8988T (cell line): ENCODE measurements at regions not wholly inside any gene's neighbourhood (a gene's known extent, or its start where the extent isn't known, plus 50 kb on each side); places are given as distances from the start of the nearest gene placed in this dataset.

Experiments
- DNase-seq: peaks from one replicate; pipeline ENCODE4 v3.0.0; 2011

DNA sequence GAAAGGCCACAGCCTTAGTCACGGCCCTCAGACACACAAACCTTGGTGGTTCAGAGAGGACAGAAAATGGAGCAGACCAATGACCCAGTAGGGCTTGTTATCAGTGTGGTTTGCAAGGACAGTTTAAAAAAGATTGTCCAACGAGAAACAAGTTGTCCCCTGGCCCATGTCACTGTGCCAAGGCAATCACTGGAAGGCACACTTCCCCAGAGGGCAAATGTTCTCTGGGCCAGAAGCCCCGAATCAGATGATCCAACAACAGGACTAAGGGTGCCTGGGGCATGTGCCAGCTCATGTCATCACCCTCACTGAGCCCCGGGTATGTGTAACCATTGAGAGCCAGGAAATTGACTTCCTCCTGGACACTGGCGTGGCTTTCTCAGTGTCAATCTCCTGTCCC lies 950.1 kb upstream of the CTNND2 start:
- no peak for DNase-seq

DNA sequence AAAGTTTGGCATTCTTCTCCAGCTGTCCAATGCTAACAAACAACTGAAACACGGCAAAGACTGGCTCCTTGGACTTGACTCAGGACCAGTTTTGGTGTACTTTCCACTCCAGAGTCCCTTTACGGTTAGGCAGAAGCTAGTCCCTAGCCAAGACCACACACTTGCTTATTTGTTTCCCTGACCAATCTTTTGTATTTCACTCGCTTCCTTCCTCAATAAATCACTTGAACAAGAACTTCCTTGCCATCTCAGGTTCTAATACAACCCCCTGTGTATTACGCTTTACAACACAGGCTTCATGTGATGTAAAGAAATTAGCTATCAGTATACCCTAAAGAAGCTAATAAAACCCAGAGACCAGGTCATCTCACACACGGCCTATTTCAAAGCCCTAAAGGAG lies 947.5 kb upstream of the CTNND2 start:
- no peak for DNase-seq

- DNase-seq = no peak
Measured at GRCh38 chr5:12848709-12849108, 944.5 kb upstream of the CTNND2 start.

- DNase-seq = no peak
Measured at GRCh38 chr5:12845549-12846159, 941.4 kb upstream of the CTNND2 start.

- no peak for DNase-seq
Measured at GRCh38 chr5:12840972-12841371, 936.7 kb upstream of the CTNND2 start.

GRCh38 chr5:12837592-12837991 lies 933.3 kb upstream of the CTNND2 start:
- no peak for DNase-seq

GRCh38 chr5:12825163-12825562 lies 920.9 kb upstream of the CTNND2 start:
- no peak for DNase-seq

DNA sequence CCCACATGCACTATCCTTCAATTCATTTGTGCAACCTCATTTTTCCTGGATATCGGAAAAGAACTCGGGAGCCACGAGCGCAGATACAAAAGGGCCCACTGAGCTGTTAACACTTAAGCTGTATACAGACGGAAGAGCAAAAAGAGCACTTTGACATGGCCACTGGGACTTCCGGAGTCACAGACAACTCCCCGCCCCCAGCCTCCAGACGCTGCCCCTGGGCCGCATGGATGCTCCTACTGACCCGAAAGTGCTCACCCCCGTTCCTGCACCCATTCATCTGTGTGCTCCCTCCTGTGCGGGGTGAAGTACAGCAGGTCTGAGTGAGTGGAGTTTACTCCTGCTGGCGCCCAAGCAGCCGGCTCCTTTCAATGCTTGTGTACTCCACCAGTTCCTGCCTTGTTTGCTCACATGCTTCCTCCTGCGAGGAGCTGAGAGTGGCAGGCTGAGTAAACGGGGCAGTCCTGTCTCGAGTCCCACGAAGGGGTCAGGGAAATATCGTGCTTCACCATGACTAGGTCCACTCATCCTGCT lies 901.0 kb upstream of the CTNND2 start:
- DNase-seq = no peak

DNA sequence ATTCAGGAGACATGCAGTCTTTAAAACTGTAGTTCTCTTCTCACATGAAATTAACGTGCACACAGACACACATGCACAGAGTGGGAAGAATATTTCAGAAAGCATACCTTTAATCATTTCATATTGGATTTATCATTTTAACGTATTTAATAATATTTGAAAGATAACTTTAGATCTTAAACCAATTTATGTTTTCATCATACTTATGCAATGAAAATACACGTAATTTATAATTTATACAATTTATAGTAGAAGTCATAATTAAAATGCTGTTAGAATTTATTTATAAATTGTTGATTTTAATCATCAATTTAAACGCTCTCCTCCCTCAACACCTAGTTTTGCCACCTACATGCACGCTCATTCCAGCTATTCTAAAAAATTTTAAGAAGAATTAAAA lies 894.9 kb upstream of the CTNND2 start:
- DNase-seq = no peak

DNA sequence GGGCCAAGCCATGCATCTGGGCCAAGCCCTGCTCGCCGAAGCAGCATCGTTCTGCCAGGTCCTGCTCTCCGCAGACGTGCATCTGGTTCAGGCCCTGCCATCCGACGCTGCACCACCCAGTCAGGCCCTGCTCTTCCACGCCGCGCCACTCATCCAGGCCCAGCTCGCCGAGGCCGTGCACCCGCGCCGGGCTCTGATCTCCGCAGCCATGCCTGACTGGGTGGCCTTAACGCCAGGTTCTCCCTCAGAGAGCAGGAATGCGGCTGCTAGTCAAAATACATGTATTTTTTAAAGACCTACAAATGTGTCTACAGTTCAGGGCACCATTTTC lies 891.1 kb upstream of the CTNND2 start:
- DNase-seq = no peak

DNA sequence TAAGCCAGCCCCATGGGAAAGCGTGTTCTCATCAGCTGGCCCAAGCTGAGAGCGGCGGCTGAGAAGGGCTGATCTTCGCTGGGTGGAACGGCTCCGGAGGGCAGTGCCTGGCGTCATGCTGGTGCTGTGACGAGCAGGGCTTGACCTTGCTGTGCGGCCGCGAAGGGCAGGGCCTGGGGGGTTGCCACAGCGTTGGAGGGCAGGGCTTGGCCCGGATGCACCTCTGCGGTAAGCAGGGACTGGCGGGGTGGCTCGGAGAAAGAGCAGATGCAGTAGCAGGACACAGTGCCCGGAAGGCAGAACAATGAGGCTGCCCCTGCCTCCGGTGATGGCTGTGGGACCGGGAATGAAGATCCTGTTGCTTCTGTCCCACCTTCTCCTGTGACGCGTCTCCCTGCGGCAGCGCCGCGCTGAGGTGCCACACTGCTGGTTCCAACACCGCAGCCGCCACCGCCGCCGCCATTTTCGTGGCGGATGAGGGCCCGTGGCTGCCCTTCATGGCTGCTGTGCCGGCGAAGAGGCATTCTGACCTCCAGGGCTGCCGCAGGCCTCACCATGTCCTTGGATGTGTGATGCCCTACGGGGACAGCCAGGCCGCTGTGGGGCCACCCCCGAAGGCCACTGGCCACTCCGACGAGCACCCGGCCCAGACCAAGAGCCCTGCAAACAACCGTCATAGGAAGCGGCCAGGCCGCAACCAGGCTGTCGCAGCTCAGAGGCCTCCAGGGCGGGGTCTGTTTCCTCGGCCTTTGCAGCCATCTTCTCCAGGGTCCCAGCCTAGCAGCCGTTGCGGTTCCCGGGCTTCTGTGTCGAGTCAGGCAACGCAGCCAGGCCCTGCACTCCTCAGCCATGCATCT lies 890.5 kb upstream of the CTNND2 start:
- DNase-seq = no peak

GRCh38 chr5:12793373-12793772 lies 889.1 kb upstream of the CTNND2 start:
- no peak for DNase-seq

DNA sequence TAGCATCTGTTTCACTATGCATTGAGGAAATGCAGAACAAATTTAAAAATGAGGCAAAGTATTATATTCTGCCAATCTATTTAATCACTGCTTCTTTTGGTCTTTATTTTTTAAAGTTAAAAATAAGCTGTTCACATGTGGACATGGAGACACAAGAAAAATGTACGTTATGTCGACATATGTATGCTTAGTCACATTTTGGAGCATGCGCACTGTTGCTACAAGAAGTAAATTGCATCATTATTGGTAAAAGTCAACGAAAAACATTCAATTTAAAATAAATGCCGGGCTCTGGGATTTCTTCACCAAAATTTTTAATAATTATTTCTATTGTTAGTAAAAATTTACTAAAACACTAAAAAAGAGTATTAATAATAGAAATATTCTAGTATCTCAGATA lies 876.3 kb upstream of the CTNND2 start:
- DNase-seq = no peak

- no peak for DNase-seq
Measured at GRCh38 chr5:12777342-12777741, 873.1 kb upstream of the CTNND2 start.

GRCh38 chr5:12772276-12772675 lies 868.0 kb upstream of the CTNND2 start:
- no peak for DNase-seq

DNA sequence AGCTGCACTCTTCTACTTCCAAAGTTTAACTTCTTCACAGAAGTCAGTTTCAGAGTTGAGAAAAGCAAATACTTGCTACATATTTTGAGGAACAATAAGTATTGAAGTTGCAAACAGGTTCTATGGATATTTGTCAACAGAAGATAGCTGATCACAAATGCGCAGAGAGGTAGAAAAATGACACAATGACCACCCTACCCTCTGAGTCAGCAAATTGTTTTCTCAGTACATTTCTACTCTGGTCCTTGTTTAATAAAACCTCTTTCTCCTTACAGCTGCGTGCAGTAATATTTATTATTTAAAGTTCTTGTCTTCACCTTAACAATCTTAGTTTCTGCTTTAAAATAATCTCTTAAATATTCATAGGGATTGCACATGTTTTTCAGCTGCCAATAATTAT lies 855.1 kb upstream of the CTNND2 start:
- DNase-seq = no peak

GRCh38 chr5:12757035-12757434 lies 852.8 kb upstream of the CTNND2 start:
- DNase-seq = no peak

GRCh38 chr5:12745537-12745936 lies 841.3 kb upstream of the CTNND2 start:
- no peak for DNase-seq

GRCh38 chr5:12743582-12743981 lies 839.3 kb upstream of the CTNND2 start:
- DNase-seq = no peak

GRCh38 chr5:12730354-12730753 lies 826.1 kb upstream of the CTNND2 start:
- DNase-seq = no peak

DNA sequence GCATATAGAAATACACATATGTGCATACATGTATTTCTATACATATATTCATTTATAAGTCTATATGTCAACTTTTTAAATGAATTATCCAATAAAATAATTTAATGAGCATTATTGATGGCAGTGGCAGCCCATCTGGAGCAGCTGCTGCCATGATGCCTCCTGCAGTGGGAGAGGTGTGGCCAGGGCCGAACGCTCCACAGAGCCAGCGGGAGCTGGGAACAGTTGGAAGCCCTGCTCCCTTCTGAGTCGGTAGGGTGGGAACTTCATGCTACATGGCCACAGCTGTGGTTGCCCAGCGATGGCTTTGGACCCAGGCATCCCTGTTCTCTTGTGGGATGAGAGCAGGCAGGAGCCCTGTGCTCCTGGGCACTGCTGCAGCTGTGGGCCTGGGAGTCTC lies 812.4 kb upstream of the CTNND2 start:
- DNase-seq = no peak

DNA sequence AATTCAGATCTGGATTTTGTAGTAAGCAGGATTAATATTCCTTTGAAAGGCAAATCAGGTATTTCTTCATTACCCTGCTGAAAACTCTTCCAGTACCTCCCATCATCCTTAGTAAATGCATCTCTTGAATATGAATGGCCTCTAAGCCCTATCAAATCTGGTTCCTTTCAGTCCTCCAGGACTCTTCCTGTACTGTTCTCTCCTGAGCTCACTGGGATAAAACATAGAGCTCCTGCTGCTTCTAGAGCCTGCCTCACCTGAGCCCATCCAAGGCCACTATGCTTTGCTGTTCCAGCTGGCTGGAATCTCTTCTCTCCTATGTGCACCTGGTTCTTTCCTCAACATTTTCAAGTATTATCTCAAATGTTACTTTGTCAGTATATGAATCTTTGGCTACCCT lies 803.3 kb upstream of the CTNND2 start:
- DNase-seq = no peak

DNA sequence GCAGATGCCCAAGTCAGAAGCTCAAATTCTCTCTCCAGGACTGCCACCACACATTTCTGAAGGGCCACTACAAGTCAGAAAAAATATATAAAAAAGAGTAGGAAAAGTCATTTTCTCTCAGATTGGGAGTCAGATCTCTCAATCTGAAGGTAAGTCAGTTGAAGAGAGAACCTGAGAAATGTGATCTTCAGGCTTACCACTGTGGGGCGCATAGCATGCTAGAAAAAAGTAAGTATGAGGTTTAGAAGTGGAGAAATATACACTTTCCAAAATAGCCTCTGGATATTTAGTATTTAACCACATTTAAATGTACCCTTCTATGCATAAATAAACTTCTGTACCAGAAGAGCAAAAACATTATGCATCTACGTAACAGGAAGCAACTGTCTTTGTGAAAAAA lies 800.7 kb upstream of the CTNND2 start:
- DNase-seq = no peak

DNA sequence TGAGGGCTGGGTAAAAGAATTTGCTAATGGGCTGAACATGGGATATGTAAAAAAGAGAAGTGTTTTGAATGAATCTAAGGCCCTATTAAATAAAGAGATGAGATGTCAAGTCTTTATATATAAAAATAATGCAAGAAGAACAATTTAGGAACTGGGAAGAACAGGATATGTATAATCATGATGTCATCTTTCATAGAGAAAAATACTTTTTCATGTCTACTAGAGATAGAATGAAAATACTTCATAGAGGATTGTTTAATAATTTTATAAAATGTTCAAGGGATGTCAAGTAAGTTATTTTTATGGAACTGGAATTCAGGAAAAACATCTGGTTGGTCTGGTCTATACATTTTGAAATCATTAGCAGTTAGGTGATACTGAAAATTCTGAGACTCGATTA lies 799.0 kb upstream of the CTNND2 start:
- no peak for DNase-seq

GRCh38 chr5:12695651-12696050 lies 791.4 kb upstream of the CTNND2 start:
- no peak for DNase-seq
